ENCODE measurements at regions not wholly inside any gene's neighbourhood (a gene's known extent, or its start where the extent isn't known, plus 50 kb on each side); places are given as distances from the start of the nearest gene placed in this dataset.

- TF ChIP-seq TAF1 (IDR thresholded peaks at IDR 0.05; ENCODE audit: borderline replicate concordance, insufficient read depth, low read length) (no peak), REST (IDR thresholded peaks at IDR 0.05; ENCODE audit: insufficient read depth in 1 of 2, low read depth in 2 of 2, low read length in 2 of 2) (no peak), SIN3A (IDR thresholded peaks at IDR 0.05; ENCODE audit: borderline replicate concordance, insufficient read depth, low read length) (no peak), POLR2AphosphoS5 (IDR thresholded peaks at IDR 0.05; ENCODE audit: low read depth, low read length) (no peak), FOXP2 (optimal IDR thresholded peaks at IDR 0.05; ENCODE audit: borderline replicate concordance, extremely low read depth, extremely low read length, insufficient read depth) (no peak)
Measured at GRCh38 chr6:4666886-4667513, 109.2 kb upstream of the CDYL start.

DNA sequence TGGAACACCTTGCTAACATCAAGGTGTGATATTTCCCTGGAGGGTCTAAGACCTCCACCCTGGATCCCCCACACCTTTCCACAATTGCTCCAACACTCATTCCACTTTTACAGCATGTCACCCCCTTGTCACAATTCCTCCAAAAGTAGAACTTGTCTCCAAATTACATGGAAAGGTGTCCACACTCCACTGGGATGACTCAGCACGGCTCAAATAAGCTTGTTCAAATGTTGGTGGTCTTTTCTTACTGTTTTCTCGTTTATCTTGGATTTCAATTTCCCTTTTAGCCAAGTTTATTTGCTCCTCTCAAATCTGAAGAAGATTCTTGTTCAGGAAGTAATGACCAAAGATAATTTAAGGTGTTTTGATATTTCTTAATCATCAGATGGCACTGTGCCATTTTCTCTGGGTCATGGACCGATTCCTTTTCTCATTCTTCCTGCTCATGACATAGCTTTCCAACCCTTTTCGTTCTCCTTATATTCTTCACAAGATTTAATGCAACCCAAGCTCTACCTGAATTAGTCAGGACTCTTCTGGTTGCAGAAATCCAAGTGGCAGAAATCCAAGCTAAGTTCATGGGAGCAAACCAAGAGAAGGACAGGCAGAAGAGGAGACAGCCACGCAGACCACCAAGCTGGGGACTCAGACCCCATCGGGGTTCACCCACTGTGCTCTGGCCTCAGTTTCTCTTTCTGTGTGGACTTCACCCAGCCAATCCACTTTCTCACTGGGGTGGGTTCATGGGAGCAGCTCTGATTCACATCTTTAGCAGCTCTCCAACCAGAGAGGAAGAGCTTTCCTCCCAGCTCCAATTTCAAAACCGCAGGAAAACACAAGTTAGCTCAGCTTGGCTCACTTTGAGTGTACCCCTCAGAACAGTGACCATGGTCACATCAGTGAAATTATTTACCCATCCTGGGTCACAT is 110.5 kb upstream of the CDYL start:
- TF ChIP-seq TAF1 (IDR thresholded peaks at IDR 0.05; ENCODE audit: borderline replicate concordance, insufficient read depth, low read length) (no peak), POLR2AphosphoS5 (IDR thresholded peaks at IDR 0.05; ENCODE audit: low read depth, low read length) (no peak), FOXP2 (optimal IDR thresholded peaks at IDR 0.05; ENCODE audit: borderline replicate concordance, extremely low read depth, extremely low read length, insufficient read depth) (no peak), SIN3A (IDR thresholded peaks at IDR 0.05; ENCODE audit: borderline replicate concordance, insufficient read depth, low read length) (no peak), REST (IDR thresholded peaks at IDR 0.05; ENCODE audit: insufficient read depth in 1 of 2, low read depth in 2 of 2, low read length in 2 of 2) (no peak)

DNA sequence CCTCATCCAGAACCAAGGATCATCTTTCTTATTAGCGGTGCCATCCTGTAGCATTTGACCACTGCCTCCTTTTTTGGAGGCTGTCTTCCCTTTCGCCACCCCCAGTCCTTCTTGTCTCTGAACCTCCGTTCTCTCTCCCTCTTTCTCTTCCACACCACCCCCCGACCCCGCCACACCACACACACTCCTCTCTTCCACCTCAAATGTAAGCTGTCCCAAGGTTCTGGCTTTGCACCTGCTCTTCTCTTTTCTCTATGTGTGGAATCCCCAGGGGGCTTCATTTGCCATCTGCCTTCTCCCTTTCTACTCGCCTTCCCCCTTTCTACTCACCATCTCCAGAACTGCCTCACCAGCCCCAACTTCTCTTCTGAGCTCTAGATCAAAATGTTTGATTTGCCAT is 111.3 kb upstream of the CDYL start:
- TF ChIP-seq FOXP2 (optimal IDR thresholded peaks at IDR 0.05; ENCODE audit: borderline replicate concordance, extremely low read depth, extremely low read length, insufficient read depth), result no peak
- TF ChIP-seq SIN3A (IDR thresholded peaks at IDR 0.05; ENCODE audit: borderline replicate concordance, insufficient read depth, low read length), result no peak

DNA sequence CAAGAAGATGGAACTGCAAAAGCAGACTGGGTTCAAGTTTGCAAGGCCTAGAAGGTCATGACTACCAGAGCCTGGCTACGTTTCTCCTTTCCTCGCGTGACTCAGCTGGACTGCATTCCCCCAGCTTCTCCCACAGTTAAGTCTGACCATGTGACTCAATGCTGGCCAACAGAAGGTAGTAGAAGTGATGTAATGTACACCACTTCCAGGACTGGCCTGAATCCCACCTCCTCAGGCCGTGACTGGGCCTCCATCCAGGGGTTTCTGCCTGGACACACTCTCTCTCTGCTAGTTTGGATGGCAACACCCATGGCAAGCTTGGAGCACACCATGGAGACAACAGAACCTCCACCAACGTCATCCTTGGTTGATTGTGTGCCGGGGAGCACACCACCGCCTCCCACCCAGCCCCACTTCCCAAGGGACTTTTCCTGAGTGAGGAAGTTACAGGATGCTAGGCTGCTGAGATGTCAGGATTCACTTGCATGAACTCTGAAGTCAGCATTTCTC is 112.0 kb upstream of the CDYL start:
- TF ChIP-seq REST (IDR thresholded peaks at IDR 0.05; ENCODE audit: insufficient read depth in 1 of 2, low read depth in 2 of 2, low read length in 2 of 2), result no peak
- no peak for TF ChIP-seq TAF1 (IDR thresholded peaks at IDR 0.05; ENCODE audit: borderline replicate concordance, insufficient read depth, low read length)
- TF ChIP-seq FOXP2 (optimal IDR thresholded peaks at IDR 0.05; ENCODE audit: borderline replicate concordance, extremely low read depth, extremely low read length, insufficient read depth), result no peak
- TF ChIP-seq POLR2AphosphoS5 (IDR thresholded peaks at IDR 0.05; ENCODE audit: low read depth, low read length), result no peak
- no peak for TF ChIP-seq SIN3A (IDR thresholded peaks at IDR 0.05; ENCODE audit: borderline replicate concordance, insufficient read depth, low read length)

DNA sequence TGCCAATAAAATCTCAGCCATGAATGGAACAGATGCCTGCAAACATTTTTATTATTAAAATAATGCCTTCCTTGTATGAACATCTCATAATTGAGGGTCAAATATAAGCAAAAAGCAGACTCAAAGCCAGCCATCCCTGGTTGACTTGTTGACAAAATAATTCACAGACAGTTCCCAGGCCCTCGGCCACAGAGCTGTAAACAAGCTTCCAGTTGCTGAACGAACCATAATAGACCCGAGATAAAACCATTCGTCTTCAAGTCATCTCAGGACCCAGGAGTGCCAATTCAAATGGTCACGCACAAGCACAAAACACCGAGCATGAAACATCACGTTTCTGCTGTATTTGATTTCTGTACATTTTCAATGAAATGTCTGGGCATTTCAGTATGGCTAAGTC is 113.3 kb upstream of the CDYL start:
- TF ChIP-seq REST (IDR thresholded peaks at IDR 0.05; ENCODE audit: insufficient read depth in 1 of 2, low read depth in 2 of 2, low read length in 2 of 2), result no peak
- no peak for TF ChIP-seq SIN3A (IDR thresholded peaks at IDR 0.05; ENCODE audit: borderline replicate concordance, insufficient read depth, low read length)
- TF ChIP-seq TAF1 (IDR thresholded peaks at IDR 0.05; ENCODE audit: borderline replicate concordance, insufficient read depth, low read length), result no peak

All from PFSK-1 (cell line).